GM19452 (cell line): ENCODE measurements at regions not wholly inside any gene's neighbourhood (a gene's known extent, or its start where the extent isn't known, plus 50 kb on each side); places are given as distances from the start of the nearest gene placed in this dataset.
"Not testable (repeated sequence)": the region's sequence is repeated elsewhere in the genome, so short reads cannot be mapped to it uniquely, and the experiment has no call there.

Experiments used
- ATAC-seq: cut with Tn5 transposase; IDR thresholded peaks from one replicate; pipeline ENCODE4 v1.9.1; 2021; ENCODE audit not compliant: unreplicated experiment

DNA sequence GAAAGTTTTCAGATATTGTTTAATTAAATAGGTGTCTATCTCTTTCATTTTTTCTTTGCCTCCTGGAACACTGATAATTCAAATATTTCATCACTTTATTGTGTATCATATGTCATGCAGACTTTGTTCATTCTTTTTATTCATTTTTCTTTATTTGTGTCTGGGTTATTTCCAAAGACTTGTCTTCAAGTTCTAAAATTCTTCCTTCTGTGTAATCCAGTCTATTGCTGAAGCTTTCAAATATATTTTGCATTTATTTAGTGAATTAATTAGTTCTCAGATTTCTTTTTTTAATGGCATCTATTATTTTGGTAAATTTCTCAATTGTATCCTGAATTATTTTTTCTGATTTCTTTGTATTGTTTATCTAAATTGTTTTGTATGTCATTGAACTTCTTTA lies 70.1 kb downstream of the ZNF330 start:
- ATAC-seq, result no peak

DNA sequence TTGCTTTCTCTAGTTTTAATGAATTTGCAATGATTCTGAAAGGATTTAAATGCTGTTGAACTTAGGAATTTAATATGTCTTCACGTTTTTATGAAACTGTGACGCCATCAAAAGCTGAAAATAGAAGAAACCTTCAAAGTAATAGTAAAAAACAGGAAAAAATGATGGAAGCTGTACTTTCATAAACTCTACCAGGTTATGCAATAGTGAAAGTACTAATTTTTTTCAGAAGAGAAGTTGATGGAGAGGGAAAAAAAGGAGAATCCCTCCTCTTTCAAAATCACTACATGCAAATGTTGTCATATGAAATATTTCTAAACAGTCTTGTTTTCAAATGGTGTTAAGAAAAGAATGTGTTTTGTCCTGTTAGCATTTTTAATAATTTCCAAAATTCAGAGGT lies 73.6 kb downstream of the ZNF330 start:
- no peak for ATAC-seq

- ATAC-seq, result no peak
Observed at GRCh38 chr4:141301216-141301615, 80.5 kb downstream of the ZNF330 start.

DNA sequence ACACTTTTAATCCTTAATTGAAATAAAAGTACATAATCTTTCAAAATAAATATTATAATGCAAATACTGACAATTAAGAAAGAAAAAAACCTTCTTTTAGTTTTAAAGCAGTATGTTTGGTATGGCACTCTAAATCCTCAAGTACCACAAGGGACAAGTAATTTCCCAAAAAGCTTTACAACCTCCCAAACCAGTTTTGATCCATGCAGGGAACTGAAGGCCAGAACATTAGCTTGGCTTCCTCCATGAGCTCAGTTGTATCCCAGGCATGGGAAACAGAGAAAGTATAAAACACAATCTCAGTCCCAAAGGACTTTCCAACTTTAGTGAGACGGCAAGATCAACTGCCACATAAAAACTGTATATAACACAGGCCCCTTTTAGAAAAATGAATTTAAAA lies 82.2 kb downstream of the ZNF330 start:
- no peak for ATAC-seq

DNA sequence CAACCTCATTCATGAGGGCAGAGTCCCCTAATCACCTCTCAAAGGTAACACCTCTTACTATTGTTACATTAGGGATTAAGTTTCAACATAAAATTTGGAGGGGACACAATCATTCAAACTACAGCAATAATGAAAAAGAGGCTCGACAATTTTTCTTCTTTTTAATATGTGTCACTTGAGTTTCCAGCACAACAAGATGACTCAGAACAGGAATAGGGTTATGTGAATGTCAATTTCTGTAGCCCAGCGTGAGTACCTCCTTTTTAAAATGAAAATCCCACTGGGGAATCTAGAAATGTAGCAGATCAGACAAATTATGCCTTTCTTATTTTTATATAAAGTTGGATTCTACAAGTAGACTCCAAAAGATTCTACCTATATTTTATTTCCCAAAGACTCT lies 83.7 kb downstream of the ZNF330 start:
- ATAC-seq, result no peak

DNA sequence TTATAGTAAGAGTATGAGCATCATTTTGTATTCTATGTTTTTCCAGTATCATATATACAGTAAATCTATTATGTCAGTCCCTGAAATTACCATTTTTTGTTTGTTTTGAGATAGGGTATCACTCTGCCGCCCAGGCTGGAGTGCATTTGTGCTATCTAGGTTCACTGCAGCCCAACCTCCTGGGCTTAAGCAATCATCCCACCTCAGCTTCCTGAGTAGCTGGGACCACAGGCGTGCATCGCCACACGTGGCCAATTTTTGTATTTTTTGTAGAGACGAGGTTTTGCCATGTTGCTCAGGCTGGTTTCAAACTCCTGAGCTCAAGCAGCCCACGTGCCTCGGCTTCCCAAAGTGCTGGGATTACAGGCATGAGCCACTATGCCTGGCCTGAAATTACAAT lies 85.6 kb downstream of the ZNF330 start:
- ATAC-seq, result no peak

DNA sequence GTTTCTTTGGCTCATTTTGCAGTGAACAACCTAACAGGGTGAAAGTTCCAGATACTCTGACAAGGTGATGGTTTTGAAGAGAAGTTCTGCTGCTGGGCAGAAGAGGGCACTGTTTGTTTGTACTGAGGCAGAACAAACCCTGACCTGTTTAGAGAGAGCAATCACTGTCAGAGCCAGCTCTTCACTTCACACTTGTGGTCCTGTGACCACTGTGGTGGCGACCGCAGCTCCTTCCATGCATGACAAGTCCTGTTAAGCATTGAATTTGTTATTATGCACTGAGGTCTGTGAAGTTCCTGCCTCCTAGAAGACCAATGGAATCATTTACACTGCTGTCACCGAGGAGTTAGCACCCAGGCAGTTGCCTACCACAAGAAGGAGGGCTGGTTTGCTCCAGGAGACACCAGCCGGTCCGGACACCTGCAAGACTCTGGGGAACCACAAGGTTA lies 86.6 kb downstream of the ZNF330 start:
- peak; percentile 100 for ATAC-seq

DNA sequence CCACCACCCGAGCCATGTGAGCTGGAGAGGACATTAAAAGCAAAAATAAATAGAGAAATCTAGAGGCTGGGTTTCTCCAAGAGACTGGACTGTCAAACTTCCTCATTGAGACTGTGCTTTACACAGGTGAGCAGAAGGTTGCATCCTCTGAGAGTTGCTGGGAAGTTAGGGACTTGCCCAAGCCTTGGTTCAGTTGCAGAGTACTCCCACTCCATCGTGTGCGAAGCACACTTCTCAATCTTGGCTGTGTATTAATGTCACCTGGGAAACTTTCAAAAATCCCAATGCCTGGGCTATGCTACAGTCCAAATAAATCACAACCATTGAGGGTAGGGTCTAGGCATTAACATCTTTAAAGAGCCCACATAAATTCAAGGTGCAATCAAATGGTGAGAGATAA lies 89.2 kb downstream of the ZNF330 start:
- no peak for ATAC-seq

DNA sequence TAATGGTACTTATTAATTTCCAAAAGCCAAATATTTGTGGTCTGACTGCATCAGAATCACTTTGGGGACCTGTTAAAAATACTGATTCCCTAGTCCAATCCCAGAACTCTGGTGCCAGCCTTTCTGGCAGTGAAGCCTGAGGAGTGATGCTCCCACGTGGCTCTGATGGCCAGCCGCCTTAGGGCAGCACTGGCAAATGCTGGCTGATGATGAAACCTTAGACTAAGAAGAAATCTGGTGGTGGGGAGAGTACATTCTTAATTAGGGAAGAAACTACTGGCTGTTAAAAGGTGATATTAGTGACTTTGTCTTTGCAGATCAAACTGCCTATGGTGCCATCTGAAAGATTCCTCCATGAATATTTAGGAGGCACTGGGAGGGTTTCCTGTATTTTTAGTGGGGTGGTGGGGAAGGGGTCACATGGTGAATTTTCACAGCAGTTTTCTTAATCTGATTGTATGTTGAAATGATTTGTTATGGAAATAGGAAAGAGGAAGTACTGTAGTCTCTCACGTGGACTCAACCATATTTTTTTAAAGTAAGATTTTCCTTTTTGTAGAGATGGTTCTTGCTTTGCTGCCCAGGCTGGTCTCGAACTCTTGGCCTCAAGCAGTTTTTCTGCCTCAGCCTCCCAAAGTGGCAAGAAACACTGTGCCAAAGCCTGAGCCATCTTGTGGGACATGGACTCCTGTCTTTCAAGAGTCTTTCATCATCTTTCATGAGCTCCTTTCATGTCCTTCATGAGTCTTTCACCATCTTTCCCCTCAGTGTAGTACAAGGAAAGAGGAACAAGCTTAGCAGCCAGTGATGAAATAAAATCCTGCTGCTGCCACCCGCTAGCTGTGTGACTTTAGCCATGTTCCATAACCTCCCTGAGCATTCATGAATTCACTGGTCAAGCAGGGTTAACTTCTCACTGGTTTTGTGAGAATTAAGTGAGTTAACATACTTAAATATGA lies 90.8 kb downstream of the ZNF330 start:
- ATAC-seq, result no peak

GRCh38 chr4:141314627-141315026 lies 93.9 kb downstream of the ZNF330 start:
- no peak for ATAC-seq

- no peak for ATAC-seq
Observed at GRCh38 chr4:141328560-141329173, 108.0 kb downstream of the ZNF330 start.

DNA sequence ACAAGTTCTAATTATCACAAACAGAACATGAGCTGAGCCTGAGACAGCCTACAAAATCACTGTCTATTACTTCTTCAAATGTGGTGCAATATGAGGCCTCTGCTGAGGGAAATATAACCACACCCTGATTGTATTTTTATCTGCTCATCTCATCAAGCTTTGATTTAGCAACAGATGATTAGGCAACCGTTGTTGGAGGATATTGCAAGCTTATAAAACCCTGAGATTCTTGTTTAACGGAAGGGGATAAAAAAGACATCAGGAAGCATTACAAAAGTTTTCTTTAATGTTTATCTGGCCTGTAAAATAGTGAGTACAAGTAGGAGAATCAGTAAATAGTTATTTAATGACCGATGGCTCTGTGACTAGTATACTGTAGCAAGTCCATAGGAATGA lies 108.5 kb downstream of the ZNF330 start:
- no peak for ATAC-seq

- no peak for ATAC-seq
Observed at GRCh38 chr4:141330616-141331015, 109.9 kb downstream of the ZNF330 start.

DNA sequence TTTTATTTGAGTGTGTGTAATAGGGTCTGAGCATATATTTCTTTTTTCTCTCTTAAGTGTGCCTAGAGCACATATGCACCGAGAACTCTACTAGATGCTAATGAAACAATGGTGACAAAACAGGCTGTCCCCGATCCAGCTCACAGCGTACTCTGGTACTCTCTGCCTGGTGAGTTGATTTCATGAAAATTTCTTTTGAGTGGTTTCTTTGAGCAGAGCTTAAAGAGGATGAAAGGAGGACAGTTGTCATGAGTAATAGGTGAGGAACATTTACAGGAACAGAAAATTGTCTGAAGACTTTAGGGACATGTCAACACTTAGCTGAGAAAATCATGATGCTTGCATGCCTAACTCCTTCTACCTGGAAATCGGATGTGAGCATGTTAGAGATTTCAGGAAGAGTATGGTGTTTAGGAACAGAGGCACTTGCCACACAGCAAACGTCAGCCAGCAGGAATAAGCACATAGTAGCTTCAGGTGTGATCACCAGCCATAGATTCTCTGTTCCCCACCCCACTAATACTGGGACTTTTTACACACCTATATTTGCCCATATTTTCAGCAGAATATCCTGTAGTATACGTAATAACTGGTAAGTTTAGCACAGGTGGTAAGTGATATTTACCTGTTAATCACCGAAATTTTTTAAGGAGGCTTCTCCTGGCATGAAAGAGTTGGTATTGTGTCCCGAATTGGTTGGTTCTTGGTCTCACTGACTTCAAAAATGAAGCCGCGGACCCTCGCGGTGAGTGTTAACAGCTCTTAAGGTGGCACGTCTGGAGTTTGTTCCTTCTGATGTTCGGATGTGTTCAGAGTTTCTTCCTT lies 111.1 kb downstream of the ZNF330 start:
- no peak for ATAC-seq

DNA sequence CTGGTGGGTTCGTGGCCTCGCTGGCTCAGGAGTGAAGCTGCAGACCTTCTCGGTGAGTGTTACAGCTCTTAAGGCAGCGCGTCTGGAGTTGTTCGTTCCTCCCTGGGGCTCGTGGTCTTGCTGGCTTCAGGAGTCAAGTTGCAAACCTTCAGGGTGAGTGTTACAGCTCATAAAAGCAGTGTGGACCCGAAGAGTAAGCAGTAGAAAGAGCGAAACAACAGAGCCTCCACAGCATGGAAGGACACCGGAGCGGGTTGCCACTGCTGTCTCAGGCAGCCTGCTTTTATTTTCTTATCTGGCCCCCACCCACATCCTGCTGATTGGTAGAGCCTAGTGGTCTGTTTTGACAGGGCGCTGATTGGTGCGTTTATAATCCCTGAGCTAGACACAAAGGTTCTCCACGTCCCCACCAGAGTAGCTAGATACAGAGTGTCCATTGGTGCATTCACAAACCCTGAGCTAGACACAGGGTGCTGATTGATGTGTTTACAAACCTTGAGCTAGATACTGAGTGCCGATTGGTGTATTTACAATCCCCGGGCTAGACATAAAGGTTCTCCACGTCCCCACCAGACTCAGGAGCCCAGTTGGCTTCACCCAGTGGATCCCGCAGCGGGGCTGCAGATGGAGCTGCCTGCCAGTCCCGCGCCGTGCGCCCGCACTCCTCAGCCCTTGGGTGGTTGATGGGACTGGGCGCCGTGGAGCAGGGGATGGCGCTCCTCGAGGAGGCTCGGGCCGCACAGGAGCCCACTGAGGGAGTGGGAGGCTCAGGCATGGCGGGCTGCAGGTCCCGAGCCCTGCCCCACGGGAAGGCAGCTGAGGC lies 111.9 kb downstream of the ZNF330 start:
- not testable (repeated sequence) for ATAC-seq

GRCh38 chr4:141333456-141334230 lies 112.9 kb downstream of the ZNF330 start:
- ATAC-seq, result not testable (repeated sequence)

- ATAC-seq, result no peak
Observed at GRCh38 chr4:141335166-141335565, 114.5 kb downstream of the ZNF330 start.

GRCh38 chr4:141338238-141338637 lies 117.5 kb downstream of the ZNF330 start:
- ATAC-seq, result no peak

DNA sequence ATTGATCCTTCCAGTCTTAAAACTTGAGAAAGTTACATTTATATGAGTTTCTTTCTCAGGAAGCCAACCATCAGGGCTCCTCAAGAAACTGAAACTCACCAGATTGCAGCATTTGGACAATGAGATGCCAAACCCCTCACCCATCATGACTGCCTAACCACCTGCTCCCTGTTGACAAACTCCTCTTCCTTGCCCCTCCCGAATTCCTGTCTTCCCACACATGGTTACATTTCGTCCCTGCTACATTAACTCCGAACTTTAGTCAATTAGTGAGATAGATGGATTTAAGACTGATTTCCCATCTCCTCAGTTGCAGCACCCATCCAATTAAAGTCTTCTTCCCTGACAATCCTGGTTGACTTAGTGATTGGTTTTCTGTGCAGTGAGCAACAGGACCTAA lies 118.7 kb downstream of the ZNF330 start:
- ATAC-seq, result no peak

GRCh38 chr4:141339966-141340365 lies 119.3 kb downstream of the ZNF330 start:
- no peak for ATAC-seq
